ENCODE measurements at regions not wholly inside any gene's neighbourhood (a gene's known extent, or its start where the extent isn't known, plus 50 kb on each side); places are given as distances from the start of the nearest gene placed in this dataset.

DNA sequence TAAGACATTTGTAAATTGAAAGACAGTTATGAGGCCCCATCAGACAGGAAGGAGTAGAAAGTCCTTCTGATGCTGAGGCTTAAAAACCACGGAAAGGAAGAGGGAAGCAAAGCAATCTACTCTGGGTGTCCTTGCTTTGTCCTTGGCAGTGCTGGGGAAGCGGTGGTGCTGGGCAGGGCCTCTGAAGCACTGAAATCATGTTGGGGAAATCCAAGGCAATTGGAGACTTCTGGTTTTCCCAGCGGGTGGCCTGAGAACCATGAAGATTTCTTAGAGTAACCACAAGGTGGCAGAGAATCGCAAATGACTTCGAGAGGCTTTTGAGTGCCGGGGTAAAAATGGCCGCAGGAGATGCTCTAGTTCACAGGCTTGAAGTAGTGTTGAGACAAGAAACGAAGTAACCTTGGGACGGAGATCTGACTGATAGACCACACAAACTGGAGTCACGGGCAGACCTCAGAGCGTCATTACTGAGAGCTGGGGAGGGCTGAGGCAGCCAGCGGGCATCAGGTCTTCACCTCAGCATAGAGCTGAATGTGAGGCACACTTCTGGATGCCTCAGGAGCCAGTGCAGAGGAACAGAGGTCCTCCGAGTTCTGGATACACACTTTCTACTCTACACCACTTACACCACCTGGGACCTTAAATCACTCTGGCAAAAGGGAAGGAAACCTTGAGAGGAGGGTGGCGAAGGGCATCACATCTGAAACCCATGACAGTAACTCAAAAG is 130.7 kb upstream of the GPRIN3 start:
- DNase-seq: peak in 4 of 56 donors; percentile 1 to 10 (median 2)

DNA sequence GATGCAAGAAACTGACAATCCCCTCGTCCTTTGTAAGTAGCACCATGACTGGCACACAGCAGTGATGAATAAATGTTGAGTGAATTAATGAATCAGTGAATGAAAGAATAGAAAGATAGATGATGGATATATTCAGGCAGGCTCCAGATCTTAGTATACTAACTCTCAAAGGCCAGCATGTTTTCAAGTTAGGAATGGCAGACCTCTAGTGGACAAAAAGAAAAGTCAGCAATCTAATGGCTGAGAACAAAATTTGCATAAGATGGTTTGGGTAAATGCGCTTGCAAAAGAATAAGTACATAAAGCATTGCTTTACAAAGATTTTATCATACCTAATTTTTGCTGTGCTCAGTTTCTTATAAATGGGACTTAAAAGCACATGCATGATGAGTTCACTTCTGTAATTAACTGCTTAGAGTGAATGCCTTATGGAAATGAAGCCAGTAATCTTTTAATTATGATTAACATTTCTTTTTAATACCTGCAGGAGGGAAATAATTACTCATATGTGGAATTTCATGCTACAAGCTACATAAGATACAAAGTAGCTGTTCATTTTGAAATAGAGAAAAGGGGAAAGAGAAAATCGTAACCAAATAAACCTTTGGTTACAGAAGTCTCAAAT is 126.9 kb upstream of the GPRIN3 start:
- DNase-seq: peak in 4 of 56 donors; percentile 3 to 24 (median 6)

DNA sequence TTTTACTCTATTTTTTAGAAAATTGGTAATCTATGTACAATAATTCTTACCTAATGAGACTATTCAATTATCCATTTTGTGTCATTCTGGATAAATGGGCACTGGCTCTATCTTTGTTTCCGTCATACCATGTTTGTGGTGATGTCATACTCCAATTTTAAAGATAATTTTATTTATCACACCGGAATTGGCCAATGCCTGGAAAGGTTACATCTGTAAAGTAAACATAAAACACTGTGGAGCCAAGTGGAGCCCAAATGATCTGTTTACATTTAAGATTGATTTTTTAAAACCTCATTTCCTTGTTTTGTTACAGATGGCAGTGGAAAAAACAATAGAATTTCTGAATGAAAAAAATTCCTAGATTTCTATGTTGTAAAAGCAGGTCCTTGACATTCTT is 120.2 kb upstream of the GPRIN3 start:
- DNase-seq: no peak

- DNase-seq: no peak
Observed at GRCh38 chr4:89425023-89425422, 117.4 kb upstream of the GPRIN3 start.

GRCh38 chr4:89422441-89422990 is 114.9 kb upstream of the GPRIN3 start:
- no peak for DNase-seq

- DNase-seq: no peak
Observed at GRCh38 chr4:89420507-89420906, 112.9 kb upstream of the GPRIN3 start.

DNA sequence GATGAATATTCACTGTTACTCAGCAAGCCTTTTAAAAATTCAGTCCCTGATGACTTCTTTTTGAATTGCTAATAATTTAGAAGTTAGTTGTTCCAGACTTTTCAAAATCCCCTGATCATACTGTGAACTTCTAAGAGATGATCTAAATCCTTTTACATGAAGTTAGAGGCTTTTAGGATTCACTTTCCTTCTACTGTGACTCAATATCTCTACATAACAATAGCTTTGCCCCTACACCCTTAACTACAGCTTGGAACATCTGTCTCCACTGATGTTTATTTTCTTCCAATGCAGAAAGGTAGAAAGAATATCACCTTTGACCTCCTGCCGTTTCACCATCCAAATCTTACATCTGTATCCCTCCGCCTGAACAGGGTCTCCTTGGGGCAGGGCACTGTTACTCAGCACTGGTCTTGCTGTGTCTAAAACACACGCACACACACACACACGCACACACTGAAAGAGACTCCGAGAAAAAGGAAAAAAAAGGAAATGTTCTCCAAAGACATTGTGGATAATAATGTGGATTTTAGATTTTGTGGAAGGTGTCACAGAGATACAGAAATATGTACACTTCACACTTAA is 111.6 kb upstream of the GPRIN3 start:
- DNase-seq: no peak

DNA sequence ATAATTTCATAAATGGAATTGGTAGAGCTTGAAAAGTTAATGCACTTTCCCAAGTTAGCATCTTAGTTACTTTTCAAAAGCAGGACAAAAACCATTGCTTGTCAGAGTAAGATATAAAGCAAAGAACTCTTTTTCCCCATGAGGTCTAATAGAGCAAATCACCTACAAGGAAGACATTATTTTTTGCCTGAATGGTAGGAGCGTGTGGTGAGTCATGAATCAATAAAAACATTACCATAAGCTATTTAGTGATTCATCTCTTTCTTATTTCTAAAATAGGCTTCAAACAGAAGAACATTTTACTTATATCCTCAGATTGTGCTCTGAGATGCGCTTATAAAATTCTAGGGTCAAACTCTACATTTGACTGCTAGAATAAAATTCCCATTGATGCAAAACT is 109.4 kb upstream of the GPRIN3 start:
- no peak for DNase-seq

- no peak for DNase-seq
Observed at GRCh38 chr4:89413518-89413917, 105.9 kb upstream of the GPRIN3 start.

GRCh38 chr4:89411539-89412309 is 104.1 kb upstream of the GPRIN3 start:
- no peak for DNase-seq

DNA sequence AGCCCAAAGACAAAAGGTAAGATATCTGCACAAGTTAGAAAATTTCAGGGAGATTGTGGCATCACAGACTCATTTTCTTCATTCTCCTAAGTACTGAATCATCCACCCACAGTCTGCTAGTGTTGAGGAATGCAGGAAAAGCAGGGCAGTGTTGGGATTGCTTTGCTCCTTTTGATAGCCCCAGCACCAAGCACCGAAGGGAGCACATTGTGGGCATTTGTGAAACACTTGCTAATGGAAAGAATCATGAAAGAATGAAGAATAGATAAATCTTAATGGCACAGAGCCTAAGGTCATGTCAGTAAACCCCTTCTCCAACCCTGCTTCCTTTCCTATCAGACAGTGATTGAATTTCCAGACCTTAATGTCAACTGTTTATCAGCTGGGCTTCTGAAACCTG is 103.1 kb upstream of the GPRIN3 start:
- no peak for DNase-seq

DNA sequence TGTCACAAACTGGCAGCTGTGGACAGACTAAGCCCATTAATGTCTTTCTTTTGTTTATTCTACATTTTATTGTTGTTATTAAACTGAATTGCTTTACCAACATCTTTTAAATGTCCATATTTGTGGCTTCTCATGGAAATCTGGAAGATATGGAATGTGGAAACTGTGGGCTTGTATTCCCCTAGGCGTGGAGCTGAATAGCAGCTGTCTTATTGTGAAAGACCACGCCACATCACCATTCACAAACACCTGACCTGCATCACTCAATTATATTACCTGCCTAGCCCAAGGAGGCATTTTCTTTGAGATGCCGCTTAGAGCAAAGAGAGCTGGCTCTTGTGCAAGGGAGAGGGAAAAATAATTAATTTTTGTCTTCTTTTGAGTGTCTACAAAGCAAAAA is 96.9 kb upstream of the GPRIN3 start:
- DNase-seq: no peak

DNA sequence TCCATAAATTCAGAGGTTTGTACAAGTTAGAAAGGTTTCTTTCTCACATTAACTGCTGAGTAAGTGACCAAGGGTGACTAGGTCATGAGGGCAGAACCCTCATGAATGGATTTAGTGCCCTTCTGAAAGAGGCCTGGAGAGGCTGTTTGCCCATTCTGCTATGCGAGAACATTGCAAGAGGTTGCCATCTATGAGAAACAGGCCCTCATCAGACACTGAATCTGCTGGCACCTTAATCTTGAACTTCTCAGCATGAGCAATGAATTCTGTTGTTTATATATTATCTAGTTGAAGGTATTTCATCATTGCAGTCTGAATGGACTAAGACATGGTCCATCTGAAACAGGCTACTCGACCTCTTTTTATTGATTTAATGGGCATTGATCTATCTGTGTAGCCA is 96.2 kb upstream of the GPRIN3 start:
- DNase-seq: no peak

- no peak for DNase-seq
Observed at GRCh38 chr4:89400287-89401035, 92.9 kb upstream of the GPRIN3 start.

DNA sequence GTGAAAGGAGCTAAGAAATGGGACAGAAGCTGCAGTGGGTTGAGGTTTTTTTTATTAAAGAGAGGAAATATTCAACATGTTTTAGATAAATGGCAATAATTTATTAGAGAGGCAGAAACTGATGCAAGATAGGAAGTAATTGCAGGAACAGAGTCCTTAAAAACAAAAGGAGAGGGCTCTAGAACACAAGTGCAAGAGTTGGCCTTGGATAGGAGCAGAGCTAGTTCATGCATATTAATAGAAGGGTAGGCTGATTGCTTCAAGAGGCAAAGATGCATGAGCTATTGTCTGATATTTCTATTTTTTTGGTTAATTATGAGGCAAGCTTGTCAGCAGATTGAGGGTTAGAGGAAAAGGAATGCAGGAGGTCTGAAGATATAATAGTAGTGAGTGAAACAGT is 91.0 kb upstream of the GPRIN3 start:
- DNase-seq: no peak

GRCh38 chr4:89398146-89398545 is 90.5 kb upstream of the GPRIN3 start:
- DNase-seq: no peak

DNA sequence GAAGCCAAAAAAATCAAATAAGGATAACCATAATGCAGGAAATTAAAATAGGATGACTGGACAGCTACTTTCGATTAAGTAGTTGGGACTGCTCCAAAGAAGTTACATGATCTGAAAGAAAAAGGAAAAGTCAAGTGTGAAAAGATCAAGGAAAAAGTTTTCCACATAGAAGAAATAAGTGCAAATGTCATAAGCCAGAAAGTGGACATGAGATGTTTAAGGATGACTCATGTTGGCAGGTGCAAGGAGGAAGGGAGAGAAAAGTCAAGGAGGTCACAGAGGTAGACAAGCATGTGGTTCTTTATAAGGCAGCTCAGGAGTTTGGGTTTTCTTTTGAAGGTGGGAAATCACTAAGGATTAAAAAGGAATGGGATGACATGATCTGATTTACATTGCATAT is 89.8 kb upstream of the GPRIN3 start:
- no peak for DNase-seq

DNA sequence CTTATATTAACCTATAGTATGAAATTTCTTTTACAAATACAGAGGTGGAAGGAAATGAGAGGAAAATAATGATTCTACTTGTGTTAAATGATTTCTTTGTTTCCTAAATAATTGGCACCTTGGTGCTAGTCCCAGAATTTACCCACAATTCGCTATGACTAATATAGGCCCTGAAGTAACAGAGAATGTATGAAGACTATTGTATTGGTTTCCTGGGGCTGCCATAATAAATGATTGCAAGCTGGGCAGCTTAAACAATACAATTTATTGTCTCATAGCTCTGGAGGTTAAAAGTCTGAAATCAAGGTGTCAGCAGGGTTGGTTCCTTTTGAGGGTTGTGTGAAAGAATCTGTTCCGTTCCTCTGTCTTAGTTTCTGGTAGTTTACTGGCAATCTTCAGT is 74.8 kb upstream of the GPRIN3 start:
- DNase-seq: no peak

DNA sequence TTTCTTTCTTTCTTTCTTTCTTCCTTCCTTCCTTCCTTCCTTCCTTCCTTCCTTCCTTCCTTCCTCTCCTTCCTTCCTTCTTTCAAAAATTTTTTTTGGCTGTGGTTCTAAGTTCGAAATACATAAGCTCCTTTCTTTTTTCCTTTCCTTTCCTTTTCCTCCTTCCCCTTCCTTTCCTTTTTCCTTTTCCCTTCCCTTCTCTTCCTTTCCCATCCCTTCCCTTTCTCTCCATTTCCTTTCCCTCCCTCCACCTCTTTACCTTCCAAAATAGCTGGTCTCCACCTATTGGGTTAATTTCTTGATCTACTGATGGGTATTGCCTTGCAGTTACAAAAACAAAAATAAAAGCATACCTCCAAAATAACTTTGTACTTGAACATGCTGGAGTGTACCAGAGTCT is 73.4 kb upstream of the GPRIN3 start:
- DNase-seq: no peak

- DNase-seq: no peak
Observed at GRCh38 chr4:89379511-89380044, 72.0 kb upstream of the GPRIN3 start.

GRCh38 chr4:89373394-89373793 is 65.8 kb upstream of the GPRIN3 start:
- no peak for DNase-seq
